Neural cell (in vitro differentiated cells): ENCODE measurements at regions not wholly inside any gene's neighbourhood (a gene's known extent, or its start where the extent isn't known, plus 50 kb on each side); places are given as distances from the start of the nearest gene placed in this dataset.

ENCODE experiments used
- H2AFZ ChIP-seq: fragments of 200-600, 300-800 bp; sonication (generic), shearing (Covaris generic); 2 replicates; pipeline ENCODE4 v1.6.0; 2014; ENCODE audit warnings: low read depth, mild to moderate bottlenecking, antibody characterized with exemption, low read length, moderate library complexity
- H3F3A ChIP-seq: fragments of 200-600 bp; shearing (Covaris generic); 2 replicates; pipeline ENCODE4 v1.6.1; 2016; ENCODE audit warnings: mild to moderate bottlenecking, moderate library complexity, mixed read lengths, antibody characterized with exemption, low read length; ENCODE audit not compliant: insufficient read depth, poor library complexity, severe bottlenecking
- H3K27ac ChIP-seq: fragments of 200-600, 300-800 bp; sonication (generic), shearing (Covaris generic); 2 replicates; pipeline ENCODE4 v1.5.1; 2014; ENCODE audit warnings: mild to moderate bottlenecking, low read length, moderate library complexity
- H3K27me3 ChIP-seq: fragments of 300-800, 200-600 bp; sonication (generic), shearing (Covaris generic); 2 replicates; pipeline ENCODE4 v1.6.0; 2014; ENCODE audit warnings: mild to moderate bottlenecking, low read depth, low read length, moderate library complexity; ENCODE audit not compliant: insufficient read depth
- H3K36me3 ChIP-seq: fragments of 300-800, 200-600 bp; sonication (generic), shearing (Covaris generic); 2 replicates; pipeline ENCODE4 v1.5.1; 2014; ENCODE audit warnings: mild to moderate bottlenecking, antibody characterized with exemption, low read length, moderate library complexity; ENCODE audit not compliant: insufficient read depth
- H3K4me2 ChIP-seq: fragments of 300-800, 200-600 bp; sonication (generic), shearing (Covaris generic); 2 replicates; pipeline ENCODE4 v1.6.0; 2014; ENCODE audit warnings: mild to moderate bottlenecking, low read length
- H3K4me3 ChIP-seq: fragments of 300-800, 200-600 bp; sonication (generic), shearing (Covaris generic); 2 replicates; pipeline ENCODE4 v1.5.1; 2014; ENCODE audit warnings: mild to moderate bottlenecking, low read length, moderate library complexity
- H3K79me2 ChIP-seq: fragments of 200-600 bp; shearing (Covaris generic); replicated peaks from 2 replicates; pipeline ENCODE4 v1.6.0; 2014; ENCODE audit warnings: mild to moderate bottlenecking, low read length, moderate library complexity; ENCODE audit not compliant: insufficient read depth
- H3K9ac ChIP-seq: fragments of 300-800, 200-600 bp; sonication (generic), shearing (Covaris generic); 2 replicates; pipeline ENCODE4 v1.6.1; 2016; ENCODE audit warnings: mild to moderate bottlenecking, low read length, mixed read lengths
- H3K9me2 ChIP-seq: fragments of 200-600 bp; shearing (Covaris generic); 2 replicates; pipeline ENCODE4 v1.6.1; 2016; ENCODE audit warnings: mild to moderate bottlenecking, low read length, mixed read lengths; ENCODE audit not compliant: insufficient read depth
- H3K9me3 ChIP-seq: fragments of 200-600, 300-800 bp; sonication (generic), shearing (Covaris generic); 2 replicates; pipeline ENCODE4 v1.6.1; 2016; ENCODE audit warnings: mild to moderate bottlenecking, mixed run types, low read length, moderate library complexity, mixed read lengths
- H4K20me1 ChIP-seq: fragments of 200-600 bp; shearing (Covaris generic); 2 replicates; pipeline ENCODE4 v1.6.1; 2016; ENCODE audit warnings: mild to moderate bottlenecking, mixed run types; ENCODE audit not compliant: insufficient read depth
- CTCF ChIP-seq: fragments of 450-650 bp; IDR thresholded peaks from 2 replicates; pipeline ENCODE4 v1.5.1; 2014; ENCODE audit warnings: antibody characterized with exemption, mild to moderate bottlenecking, moderate library complexity; ENCODE audit not compliant: poor library complexity, severe bottlenecking
- EP300 ChIP-seq: fragments of 450-650 bp; conservative IDR thresholded peaks from 2 replicates; pipeline ENCODE4 v1.6.1; 2014; ENCODE audit warnings: antibody characterized with exemption, mild to moderate bottlenecking, moderate library complexity; ENCODE audit not compliant: poor library complexity, severe bottlenecking
- EZH2 ChIP-seq: fragments of 200-600, 300-800 bp; shearing (Covaris generic), sonication (generic); IDR thresholded peaks from 2 replicates; pipeline ENCODE4 v1.6.1; 2014; ENCODE audit warnings: antibody characterized with exemption, low read length, borderline replicate concordance, mild to moderate bottlenecking; ENCODE audit not compliant: insufficient read depth, poor library complexity, severe bottlenecking
- MXI1 ChIP-seq: fragments of 450-650 bp; conservative IDR thresholded peaks from 2 replicates; pipeline ENCODE4 v1.6.1; 2014; ENCODE audit warnings: antibody characterized with exemption, mild to moderate bottlenecking; ENCODE audit not compliant: poor library complexity, severe bottlenecking
- POLR2AphosphoS5 ChIP-seq: IDR thresholded peaks from 2 replicates; pipeline ENCODE4 v1.6.1; 2012
- RAD21 ChIP-seq: fragments of 450-650 bp; conservative IDR thresholded peaks from 2 replicates; pipeline ENCODE4 v1.6.1; 2014; ENCODE audit warnings: antibody characterized with exemption, mild to moderate bottlenecking, moderate library complexity
- SMC3 ChIP-seq: fragments of 450-650 bp; conservative IDR thresholded peaks from 2 replicates; pipeline ENCODE4 v1.6.1; 2014; ENCODE audit warnings: antibody characterized with exemption, mild to moderate bottlenecking, moderate library complexity; ENCODE audit not compliant: poor library complexity
- TAF1 ChIP-seq: IDR thresholded peaks from 2 replicates; pipeline ENCODE4 v1.6.1; 2012; ENCODE audit warnings: low read depth
- TF ChIP-seq, protein P1 (sequence below): IDR thresholded peaks from 2 replicates; pipeline ENCODE4 v1.6.1; 2012; ENCODE audit warnings: borderline replicate concordance

DNA sequence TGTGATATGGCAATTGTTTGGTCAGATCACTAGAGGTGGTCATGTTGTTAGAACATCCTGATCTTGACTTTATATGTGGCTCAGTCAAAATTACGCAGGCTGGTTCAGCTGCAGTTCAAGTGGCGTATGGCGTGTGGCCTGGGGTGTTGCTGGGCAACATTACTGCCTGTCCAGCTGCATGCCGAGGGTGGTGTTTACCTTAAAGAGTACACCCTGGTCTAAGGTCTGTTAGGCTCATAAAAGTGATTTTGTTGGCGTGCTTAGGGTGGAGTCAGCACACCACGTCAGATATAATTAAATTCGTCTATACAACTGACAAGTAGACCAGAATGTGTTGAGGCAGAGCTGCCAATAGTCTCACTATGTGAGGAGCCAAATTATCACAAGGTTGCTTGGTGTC, 55.6 kb upstream of the NEDD9 start:
- H3K36me3 ChIP-seq = no peaks in the 10 kb centered on the region
- no peaks in the 10 kb centered on the region for H3F3A ChIP-seq
- H3K4me2 ChIP-seq = no peak overlapping the region
- no peak overlapping the region for H3K27ac ChIP-seq
- no peaks in the 10 kb centered on the region for H4K20me1 ChIP-seq
- no peak overlapping the region for H3K4me3 ChIP-seq
- no peaks in the 10 kb centered on the region for H3K27me3 ChIP-seq
- TF ChIP-seq SMC3 = no peak
- no peak for TF ChIP-seq EP300
- TF ChIP-seq POLR2AphosphoS5 = no peak
- TF ChIP-seq EZH2 = no peak
- TF ChIP-seq CTCF = no peak
- TF ChIP-seq MXI1 = no peak
- TF ChIP-seq TAF1 = no peak
- no peak for TF ChIP-seq RAD21
- TF ChIP-seq, protein P1, sequence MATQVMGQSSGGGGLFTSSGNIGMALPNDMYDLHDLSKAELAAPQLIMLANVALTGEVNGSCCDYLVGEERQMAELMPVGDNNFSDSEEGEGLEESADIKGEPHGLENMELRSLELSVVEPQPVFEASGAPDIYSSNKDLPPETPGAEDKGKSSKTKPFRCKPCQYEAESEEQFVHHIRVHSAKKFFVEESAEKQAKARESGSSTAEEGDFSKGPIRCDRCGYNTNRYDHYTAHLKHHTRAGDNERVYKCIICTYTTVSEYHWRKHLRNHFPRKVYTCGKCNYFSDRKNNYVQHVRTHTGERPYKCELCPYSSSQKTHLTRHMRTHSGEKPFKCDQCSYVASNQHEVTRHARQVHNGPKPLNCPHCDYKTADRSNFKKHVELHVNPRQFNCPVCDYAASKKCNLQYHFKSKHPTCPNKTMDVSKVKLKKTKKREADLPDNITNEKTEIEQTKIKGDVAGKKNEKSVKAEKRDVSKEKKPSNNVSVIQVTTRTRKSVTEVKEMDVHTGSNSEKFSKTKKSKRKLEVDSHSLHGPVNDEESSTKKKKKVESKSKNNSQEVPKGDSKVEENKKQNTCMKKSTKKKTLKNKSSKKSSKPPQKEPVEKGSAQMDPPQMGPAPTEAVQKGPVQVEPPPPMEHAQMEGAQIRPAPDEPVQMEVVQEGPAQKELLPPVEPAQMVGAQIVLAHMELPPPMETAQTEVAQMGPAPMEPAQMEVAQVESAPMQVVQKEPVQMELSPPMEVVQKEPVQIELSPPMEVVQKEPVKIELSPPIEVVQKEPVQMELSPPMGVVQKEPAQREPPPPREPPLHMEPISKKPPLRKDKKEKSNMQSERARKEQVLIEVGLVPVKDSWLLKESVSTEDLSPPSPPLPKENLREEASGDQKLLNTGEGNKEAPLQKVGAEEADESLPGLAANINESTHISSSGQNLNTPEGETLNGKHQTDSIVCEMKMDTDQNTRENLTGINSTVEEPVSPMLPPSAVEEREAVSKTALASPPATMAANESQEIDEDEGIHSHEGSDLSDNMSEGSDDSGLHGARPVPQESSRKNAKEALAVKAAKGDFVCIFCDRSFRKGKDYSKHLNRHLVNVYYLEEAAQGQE = no peak
- no peak overlapping the region for H3K9ac ChIP-seq
- no peaks in the 10 kb centered on the region for H3K9me3 ChIP-seq
- no peaks in the 10 kb centered on the region for H3K79me2 ChIP-seq
- no peaks in the 10 kb centered on the region for H3K9me2 ChIP-seq
- no peak overlapping the region for H2AFZ ChIP-seq

GRCh38 chr6:11284996-11285395, 52.5 kb upstream of the NEDD9 start:
- Histone ChIP-seq H2AFZ (no peak overlapping the region), H3K9me3 (no peaks in the 10 kb centered on the region), H3K9ac (no peak overlapping the region), H3K27me3 (no peaks in the 10 kb centered on the region), H3K27ac (no peak overlapping the region), H3K4me2 (no peak overlapping the region), H4K20me1 (no peaks in the 10 kb centered on the region), H3K79me2 (no peaks in the 10 kb centered on the region), H3K9me2 (no peaks in the 10 kb centered on the region), H3K36me3 (no peaks in the 10 kb centered on the region), H3K4me3 (no peak overlapping the region), H3F3A (no peaks in the 10 kb centered on the region)
- TF ChIP-seq POLR2AphosphoS5 (peak; percentile 28), EZH2 (no peak), EP300 (peak; percentile 71), RAD21 (peak; percentile 9), MXI1 (no peak), CTCF (no peak), TAF1 (no peak)
